ENCODE measurements at regions not wholly inside any gene's neighbourhood (a gene's known extent, or its start where the extent isn't known, plus 50 kb on each side); places are given as distances from the start of the nearest gene placed in this dataset.

DNA sequence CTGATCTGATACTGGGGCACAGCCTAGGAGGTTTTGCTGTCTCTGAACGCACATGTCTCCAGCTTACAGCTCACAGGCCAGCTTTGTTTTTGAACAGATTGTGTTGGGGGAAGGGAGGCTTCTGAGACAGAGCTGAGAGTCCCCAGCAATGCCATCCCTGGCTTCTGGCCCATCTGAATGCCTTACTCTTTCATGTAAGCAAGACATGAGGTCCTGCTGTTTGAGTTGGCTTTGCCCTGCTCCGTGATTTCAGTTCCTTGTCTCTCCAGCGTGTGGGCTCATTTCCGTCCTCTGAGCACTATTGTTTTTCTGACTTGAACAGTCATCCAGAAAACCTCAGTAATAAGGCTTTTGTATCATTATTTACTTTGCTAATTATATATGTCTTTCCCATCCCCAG is 194.9 kb upstream of the TNP1 start:
- H3K36me3 Mint-ChIP-seq (ENCODE audit: low read depth), result no peaks in the 10 kb centered on the region; the same call in 1 of the 2 replicates
- peaks cover 21% of the 10 kb centered on the region for H3K4me1 Mint-ChIP-seq (ENCODE audit: low read depth)
- H3K4me3 Mint-ChIP-seq, result no peak overlapping the region
- no peak for DNase-seq
- H3K27me3 Mint-ChIP-seq (ENCODE audit: insufficient read depth), result peaks cover 12% of the 10 kb centered on the region
- H3K9me3 Mint-ChIP-seq, result no peaks in the 10 kb centered on the region
- H3K27ac Mint-ChIP-seq, result no peak overlapping the region
- TF ChIP-seq, protein P1, sequence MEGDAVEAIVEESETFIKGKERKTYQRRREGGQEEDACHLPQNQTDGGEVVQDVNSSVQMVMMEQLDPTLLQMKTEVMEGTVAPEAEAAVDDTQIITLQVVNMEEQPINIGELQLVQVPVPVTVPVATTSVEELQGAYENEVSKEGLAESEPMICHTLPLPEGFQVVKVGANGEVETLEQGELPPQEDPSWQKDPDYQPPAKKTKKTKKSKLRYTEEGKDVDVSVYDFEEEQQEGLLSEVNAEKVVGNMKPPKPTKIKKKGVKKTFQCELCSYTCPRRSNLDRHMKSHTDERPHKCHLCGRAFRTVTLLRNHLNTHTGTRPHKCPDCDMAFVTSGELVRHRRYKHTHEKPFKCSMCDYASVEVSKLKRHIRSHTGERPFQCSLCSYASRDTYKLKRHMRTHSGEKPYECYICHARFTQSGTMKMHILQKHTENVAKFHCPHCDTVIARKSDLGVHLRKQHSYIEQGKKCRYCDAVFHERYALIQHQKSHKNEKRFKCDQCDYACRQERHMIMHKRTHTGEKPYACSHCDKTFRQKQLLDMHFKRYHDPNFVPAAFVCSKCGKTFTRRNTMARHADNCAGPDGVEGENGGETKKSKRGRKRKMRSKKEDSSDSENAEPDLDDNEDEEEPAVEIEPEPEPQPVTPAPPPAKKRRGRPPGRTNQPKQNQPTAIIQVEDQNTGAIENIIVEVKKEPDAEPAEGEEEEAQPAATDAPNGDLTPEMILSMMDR (IDR thresholded peaks at IDR 0.05), result no peak

DNA sequence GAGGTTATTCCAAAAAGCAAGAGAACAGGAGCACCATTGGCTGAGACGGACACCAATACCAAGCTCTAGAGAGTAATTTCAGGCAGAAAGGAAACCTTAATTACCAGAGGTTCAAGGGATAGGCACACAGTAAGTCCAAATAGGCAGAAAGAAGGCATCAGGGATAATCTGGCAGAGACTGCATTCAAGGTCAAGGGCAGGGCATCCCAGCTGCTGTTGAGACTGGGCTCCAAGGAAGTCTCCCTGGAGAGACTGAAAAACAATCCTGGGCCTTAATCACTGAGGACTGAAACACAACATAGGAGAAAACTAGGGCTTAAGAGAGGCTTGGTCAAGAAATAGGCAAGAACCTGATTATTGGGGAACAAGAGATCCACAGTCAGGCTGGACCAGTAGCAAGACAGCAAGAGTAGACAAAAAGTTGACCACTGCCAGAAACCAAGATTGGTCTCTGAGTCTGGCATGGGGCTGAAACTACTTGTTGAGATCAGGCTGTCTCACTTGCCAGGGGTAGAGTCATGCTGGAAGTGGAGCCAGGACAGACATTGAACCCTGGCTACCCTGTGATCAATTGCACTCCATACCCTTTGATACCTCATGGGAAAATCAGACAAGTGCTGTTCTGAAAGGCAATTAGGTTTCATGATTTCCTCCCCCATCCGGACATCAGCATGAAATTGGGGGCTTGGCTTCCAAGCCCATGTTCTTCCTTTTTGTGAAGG is 193.2 kb upstream of the TNP1 start:
- Mint-ChIP-seq H3K27ac (no peak overlapping the region), H3K4me1 (ENCODE audit: low read depth) (peaks cover 12% of the 10 kb centered on the region; the same call in 1 of the 2 replicates), H3K4me3 (no peak overlapping the region), H3K27me3 (ENCODE audit: insufficient read depth) (peaks cover 22% of the 10 kb centered on the region), H3K9me3 (no peaks in the 10 kb centered on the region), H3K36me3 (ENCODE audit: low read depth) (no peaks in the 10 kb centered on the region; the same call in 1 of the 2 replicates)
- no peak for DNase-seq
- TF ChIP-seq, protein P1 (IDR thresholded peaks at IDR 0.05), result no peak

DNA sequence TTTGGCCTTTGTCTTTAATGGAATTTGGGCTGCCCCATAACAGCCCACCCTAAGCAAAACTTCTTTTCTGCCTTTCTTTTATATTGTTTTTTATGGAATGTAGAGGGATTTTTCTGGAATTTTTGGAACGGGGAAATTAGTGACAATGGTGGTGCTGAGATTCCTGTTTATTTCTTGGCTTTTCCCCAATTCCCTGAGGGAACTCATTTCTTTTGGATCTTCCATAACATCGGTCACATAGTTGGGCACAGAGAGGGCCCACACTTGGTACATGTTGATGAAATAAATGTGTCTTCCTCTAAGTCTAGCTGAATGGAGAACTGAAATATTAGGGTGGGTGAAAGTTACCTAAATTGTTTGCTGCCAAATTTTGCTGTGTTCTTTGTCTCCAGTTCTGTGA is 191.6 kb upstream of the TNP1 start:
- H3K4me1 Mint-ChIP-seq (ENCODE audit: low read depth), result peaks cover 12% of the 10 kb centered on the region; the same call in 1 of the 2 replicates
- H3K36me3 Mint-ChIP-seq (ENCODE audit: low read depth), result no peaks in the 10 kb centered on the region; the same call in 1 of the 2 replicates

DNA sequence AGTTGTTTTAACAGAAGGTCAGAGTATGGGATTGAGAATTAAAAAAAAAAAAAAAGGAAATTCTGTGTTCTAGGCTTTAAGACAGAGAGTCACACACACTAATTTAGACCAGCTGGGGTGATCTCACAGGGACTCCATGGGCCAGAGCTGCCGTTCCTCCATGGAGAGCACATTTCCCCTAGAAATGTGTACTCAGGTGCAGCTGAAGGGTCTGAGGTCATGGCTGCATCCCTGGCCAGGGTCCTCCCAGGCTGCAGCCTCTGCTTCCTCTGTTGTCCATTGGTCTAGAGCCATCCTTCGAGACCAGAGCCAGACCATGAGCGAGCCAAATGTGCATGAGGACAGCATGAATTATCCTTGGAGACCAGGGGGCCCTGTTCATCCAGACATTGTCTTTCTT is 190.1 kb upstream of the TNP1 start:
- Mint-ChIP-seq H3K27me3 (ENCODE audit: insufficient read depth) (peaks cover 22% of the 10 kb centered on the region), H3K27ac (no peak overlapping the region), H3K4me3 (no peak overlapping the region), H3K9me3 (no peaks in the 10 kb centered on the region), H3K36me3 (ENCODE audit: low read depth) (no peaks in the 10 kb centered on the region; the same call in 1 of the 2 replicates), H3K4me1 (ENCODE audit: low read depth) (peaks cover 13% of the 10 kb centered on the region; the same call in 1 of the 2 replicates)
- TF ChIP-seq, protein P1 (IDR thresholded peaks at IDR 0.05), result no peak
- DNase-seq, result no peak

More for the DNA sequence above, 191.6 kb upstream of the TNP1 start:
- H3K4me3 Mint-ChIP-seq, result no peak overlapping the region
- DNase-seq, result no peak
- no peak overlapping the region for H3K27ac Mint-ChIP-seq
- H3K27me3 Mint-ChIP-seq (ENCODE audit: insufficient read depth), result peaks cover 20% of the 10 kb centered on the region
- TF ChIP-seq, protein P1 (IDR thresholded peaks at IDR 0.05), result no peak
- no peaks in the 10 kb centered on the region for H3K9me3 Mint-ChIP-seq

DNA sequence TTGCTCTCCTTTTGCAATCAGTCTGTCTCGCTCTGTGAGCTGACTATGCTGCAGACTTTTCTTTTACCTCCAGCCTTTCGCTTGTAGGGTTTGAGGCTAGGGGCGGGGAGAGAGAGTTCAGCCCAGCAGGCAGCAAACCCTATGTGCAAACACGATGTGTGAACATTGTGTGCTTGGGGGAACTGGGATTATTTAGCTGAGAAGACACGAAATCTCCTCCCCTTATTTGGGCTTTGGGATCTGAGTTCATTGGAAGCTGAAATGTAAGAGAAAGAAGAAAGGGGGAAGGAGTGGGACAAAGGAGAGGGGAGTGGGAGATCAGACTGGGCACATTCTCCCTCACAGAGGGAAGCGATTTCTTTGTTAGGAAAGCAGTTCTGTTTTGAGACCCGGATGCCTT is 189.6 kb upstream of the TNP1 start:
- Mint-ChIP-seq H3K27ac (no peak overlapping the region), H3K4me3 (no peak overlapping the region), H3K4me1 (ENCODE audit: low read depth) (peaks cover 8% of the 10 kb centered on the region; the same call in 1 of the 2 replicates), H3K36me3 (ENCODE audit: low read depth) (no peaks in the 10 kb centered on the region; the same call in 1 of the 2 replicates), H3K9me3 (no peaks in the 10 kb centered on the region), H3K27me3 (ENCODE audit: insufficient read depth) (peaks cover 22% of the 10 kb centered on the region)
- no peak for DNase-seq
- TF ChIP-seq, protein P1 (IDR thresholded peaks at IDR 0.05), result no peak

Data from HFFc6 (cell line).